A673 (cell line): ENCODE measurements at regions not wholly inside any gene's neighbourhood (a gene's known extent, or its start where the extent isn't known, plus 50 kb on each side); places are given as distances from the start of the nearest gene placed in this dataset.
A peak's percentile ranks its signal among the peaks of the same experiment; 100 is the strongest.
"Not testable (repeated sequence)": the region's sequence is repeated elsewhere in the genome, so short reads cannot be mapped to it uniquely, and the experiment has no call there.

Experiments
- BruUV-seq: library from RNA; stranded (reverse); fragments of 400-500 nt; replicated peaks from 2 replicates; lab custom pipeline; 2021; lab: Mats Ljungman, UMichigan
- CTCF ChIA-PET: fragments of 300-600 bp; sonication (Branson Sonifier 250); formaldehyde crosslinking; loops from one replicate; lab custom pipeline; 2022; ENCODE audit warnings: antibody characterized with exemption; lab: Charles Lee
- POLR2A ChIA-PET: fragments of 300-600 bp; sonication (Branson Sonifier 250); formaldehyde crosslinking; loops from one replicate; lab custom pipeline; 2022; ENCODE audit warnings: antibody characterized with exemption; ENCODE audit not compliant: low non-redundant PET; lab: Charles Lee
- DNase-seq: peaks from one replicate; pipeline ENCODE4 v3.0.0-alpha.2; 2015; ENCODE audit warnings: low spot score
- H3K27ac ChIP-seq: fragments of 200-600 bp; sonication (generic); 2 replicates; pipeline ENCODE4 v1.5.1; 2016; ENCODE audit warnings: mixed run types, low read depth, mild to moderate bottlenecking, mixed read lengths, antibody characterized with exemption, low read length; ENCODE audit not compliant: poor library complexity, severe bottlenecking
- H3K27me3 ChIP-seq: fragments of 200-600 bp; sonication (generic); replicated peaks from 2 replicates; pipeline ENCODE4 v1.6.1; 2017; ENCODE audit warnings: mixed run types, low read depth, mild to moderate bottlenecking, mixed read lengths, antibody characterized with exemption, low read length; ENCODE audit not compliant: insufficient read depth, poor library complexity
- H3K36me3 ChIP-seq: fragments of 200-600 bp; sonication (generic); 2 replicates; pipeline ENCODE4 v1.6.1; 2016; ENCODE audit warnings: mixed run types, mild to moderate bottlenecking, mixed read lengths, antibody characterized with exemption, low read length; ENCODE audit not compliant: insufficient read depth, poor library complexity, severe bottlenecking
- H3K4me1 ChIP-seq: fragments of 200-600 bp; sonication (generic); 2 replicates; pipeline ENCODE4 v1.6.1; 2017; ENCODE audit warnings: mixed run types, mild to moderate bottlenecking, mixed read lengths, antibody characterized with exemption, low read length; ENCODE audit not compliant: insufficient read depth, poor library complexity, severe bottlenecking
- H3K4me3 ChIP-seq: fragments of 200-600 bp; sonication (generic); 2 replicates; pipeline ENCODE4 v1.5.1; 2016; ENCODE audit warnings: low read depth, mixed run types, mild to moderate bottlenecking, mixed read lengths, low read length; ENCODE audit not compliant: poor library complexity, severe bottlenecking
- H3K9me3 ChIP-seq: fragments of 200-600 bp; sonication (generic); 2 replicates; pipeline ENCODE4 v1.6.1; 2016; ENCODE audit warnings: mixed run types, low read depth, mild to moderate bottlenecking, mixed read lengths, antibody characterized with exemption, low read length; ENCODE audit not compliant: poor library complexity, severe bottlenecking
- EZH2 ChIP-seq: fragments of 200-600 bp; sonication (generic); IDR thresholded peaks from 2 replicates; pipeline ENCODE4 v1.6.1; 2017; ENCODE audit warnings: borderline replicate concordance, low read depth, mild to moderate bottlenecking, mixed read lengths, antibody characterized with exemption, low read length; ENCODE audit not compliant: poor library complexity, severe bottlenecking
- intact Hi-C: fragments of 100-400 bp; cut with micrococcal nuclease; formaldehyde crosslinking; loops from one replicate; pipeline ENCODE4 v1.10.0; 2022; ENCODE audit not compliant: unreplicated experiment
- TF ChIP-seq, protein P1 (sequence below): fragments of 300-800, 200-600 bp; sonication (generic); conservative IDR thresholded peaks from 2 replicates; pipeline ENCODE4 v1.5.1; 2017; ENCODE audit warnings: low read depth, mild to moderate bottlenecking, antibody characterized with exemption, low read length, moderate library complexity, mixed read lengths

DNA sequence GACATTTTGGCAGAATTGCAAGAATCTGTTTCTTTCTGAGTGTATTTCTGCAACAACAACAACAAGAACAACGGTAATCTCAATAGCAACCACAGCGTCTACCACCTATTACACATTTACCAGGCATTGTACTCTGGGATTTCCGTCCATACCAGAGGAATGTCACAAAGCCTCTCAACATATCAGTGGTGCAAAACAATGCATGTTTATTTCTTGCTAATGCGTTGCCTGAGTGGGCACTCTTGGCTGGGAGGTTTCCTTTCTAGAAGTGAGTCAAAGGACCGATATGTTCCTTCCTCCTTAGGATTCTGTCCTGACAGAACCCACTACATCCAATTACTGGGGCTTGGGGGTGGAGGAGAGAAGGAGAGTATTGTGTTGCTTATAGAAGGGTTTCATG is 585.6 kb downstream of the TSN start:
- H3K27ac ChIP-seq: no peak overlapping the region
- H3K4me3 ChIP-seq: no peak overlapping the region
- ChIA-PET CTCF (no interaction called here), POLR2A (no interaction called here)
- H3K4me1 ChIP-seq: peaks cover 5% of the 10 kb centered on the region
- TF ChIP-seq, protein P1, sequence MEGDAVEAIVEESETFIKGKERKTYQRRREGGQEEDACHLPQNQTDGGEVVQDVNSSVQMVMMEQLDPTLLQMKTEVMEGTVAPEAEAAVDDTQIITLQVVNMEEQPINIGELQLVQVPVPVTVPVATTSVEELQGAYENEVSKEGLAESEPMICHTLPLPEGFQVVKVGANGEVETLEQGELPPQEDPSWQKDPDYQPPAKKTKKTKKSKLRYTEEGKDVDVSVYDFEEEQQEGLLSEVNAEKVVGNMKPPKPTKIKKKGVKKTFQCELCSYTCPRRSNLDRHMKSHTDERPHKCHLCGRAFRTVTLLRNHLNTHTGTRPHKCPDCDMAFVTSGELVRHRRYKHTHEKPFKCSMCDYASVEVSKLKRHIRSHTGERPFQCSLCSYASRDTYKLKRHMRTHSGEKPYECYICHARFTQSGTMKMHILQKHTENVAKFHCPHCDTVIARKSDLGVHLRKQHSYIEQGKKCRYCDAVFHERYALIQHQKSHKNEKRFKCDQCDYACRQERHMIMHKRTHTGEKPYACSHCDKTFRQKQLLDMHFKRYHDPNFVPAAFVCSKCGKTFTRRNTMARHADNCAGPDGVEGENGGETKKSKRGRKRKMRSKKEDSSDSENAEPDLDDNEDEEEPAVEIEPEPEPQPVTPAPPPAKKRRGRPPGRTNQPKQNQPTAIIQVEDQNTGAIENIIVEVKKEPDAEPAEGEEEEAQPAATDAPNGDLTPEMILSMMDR: no peak
- no peak for TF ChIP-seq EZH2
- no TSS peak for BruUV-seq
- H3K9me3 ChIP-seq: no peaks in the 10 kb centered on the region
- no peaks in the 10 kb centered on the region for H3K27me3 ChIP-seq
- intact Hi-C loops: no loop called here
- H3K36me3 ChIP-seq: no peaks in the 10 kb centered on the region
- no peak for DNase-seq

- intact Hi-C loops, POLR2A ChIA-PET, H3K4me1 ChIP-seq, H3K27ac ChIP-seq, H3K9me3 ChIP-seq, H3K27me3 ChIP-seq, H3K4me3 ChIP-seq, BruUV-seq, H3K36me3 ChIP-seq, CTCF ChIA-PET: not testable (repeated sequence)
- DNase-seq: peak; percentile 17
Observed at GRCh38 chr2:122352151-122352550, 596.7 kb downstream of the TSN start.

DNA sequence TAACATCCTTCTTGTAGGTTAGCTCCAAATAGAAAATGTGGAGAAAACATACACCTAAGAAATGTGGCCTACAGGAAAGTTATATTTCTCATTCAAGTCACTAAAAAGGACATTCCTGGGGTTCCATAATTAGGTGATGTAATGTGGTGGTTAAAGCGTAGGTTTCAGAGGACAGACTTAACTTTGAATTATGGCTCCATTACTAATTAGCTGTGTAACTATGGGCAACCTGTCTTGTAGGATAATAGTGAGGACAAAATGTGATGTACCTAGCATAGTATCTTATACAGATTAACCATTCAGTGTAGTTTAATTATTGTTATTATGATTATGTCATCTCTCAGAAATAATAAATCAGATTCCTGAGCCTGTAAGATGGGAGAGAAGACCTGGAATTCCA is 602.5 kb downstream of the TSN start:
- Histone ChIP-seq H3K27me3 (no peaks in the 10 kb centered on the region), H3K9me3 (peaks cover 4% of the 10 kb centered on the region), H3K4me3 (no peak overlapping the region), H3K4me1 (peaks cover 9% of the 10 kb centered on the region), H3K36me3 (no peaks in the 10 kb centered on the region), H3K27ac (no peak overlapping the region)
- DNase-seq: no peak
- POLR2A ChIA-PET: no interaction called here
- TF ChIP-seq EZH2: no peak
- TF ChIP-seq, protein P1: no peak
- CTCF ChIA-PET: no interaction called here
- BruUV-seq: no TSS peak
- intact Hi-C loops: no loop called here

GRCh38 chr2:122358729-122359128 is 603.3 kb downstream of the TSN start:
- no peak for TF ChIP-seq EZH2
- TF ChIP-seq, protein P1: no peak
- intact Hi-C loops: no loop called here
- Histone ChIP-seq H3K9me3 (peaks cover 4% of the 10 kb centered on the region), H3K27me3 (no peaks in the 10 kb centered on the region), H3K4me1 (peaks cover 9% of the 10 kb centered on the region), H3K4me3 (no peak overlapping the region), H3K27ac (no peak overlapping the region), H3K36me3 (no peaks in the 10 kb centered on the region)
- ChIA-PET POLR2A (no interaction called here), CTCF (no interaction called here)
- DNase-seq: no peak
- no TSS peak for BruUV-seq
